Hematopoietic multipotent progenitor cell treated with erythropoietin and hydrocortisone succinate and interleukin-3 and kit ligand, for 15 days (in vitro differentiated cells): ENCODE measurements at regions not wholly inside any gene's neighbourhood (a gene's known extent, or its start where the extent isn't known, plus 50 kb on each side); places are given as distances from the start of the nearest gene placed in this dataset.

Source experiments
- DNase-seq: peaks from one replicate; pipeline ENCODE4 v3.0.0-alpha.2; 2015; ENCODE audit warnings: low spot score

GRCh38 chr1:5812295-5812694 lies 179.9 kb downstream of the NPHP4 start:
- no peak for DNase-seq

GRCh38 chr1:5811419-5811818 lies 180.8 kb downstream of the NPHP4 start:
- no peak for DNase-seq

GRCh38 chr1:5810553-5811270 lies 181.5 kb downstream of the NPHP4 start:
- DNase-seq, result no peak

GRCh38 chr1:5810131-5810530 lies 182.1 kb downstream of the NPHP4 start:
- no peak for DNase-seq

DNA sequence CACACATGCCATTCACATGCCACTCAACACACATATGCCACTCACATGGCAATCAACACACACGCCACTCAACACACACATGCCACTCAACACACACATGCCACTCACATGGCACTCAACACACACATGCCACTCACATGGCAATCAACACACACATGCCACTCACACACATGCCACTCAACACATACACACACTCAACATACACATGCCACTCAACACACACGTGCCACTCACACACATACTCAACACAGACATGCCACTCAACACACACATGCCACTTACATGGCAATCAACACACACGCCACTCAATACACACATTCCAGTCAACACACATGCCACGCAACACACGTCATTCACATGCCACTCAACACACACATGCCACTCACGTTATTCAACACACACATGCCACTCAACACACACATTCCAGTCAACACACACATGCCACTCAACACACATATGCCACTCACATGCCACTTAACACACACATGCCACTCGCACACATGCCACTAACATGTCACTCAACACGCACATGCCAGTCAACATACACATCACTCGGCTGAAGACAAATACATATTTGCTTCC lies 182.9 kb downstream of the NPHP4 start:
- DNase-seq, result no peak

DNA sequence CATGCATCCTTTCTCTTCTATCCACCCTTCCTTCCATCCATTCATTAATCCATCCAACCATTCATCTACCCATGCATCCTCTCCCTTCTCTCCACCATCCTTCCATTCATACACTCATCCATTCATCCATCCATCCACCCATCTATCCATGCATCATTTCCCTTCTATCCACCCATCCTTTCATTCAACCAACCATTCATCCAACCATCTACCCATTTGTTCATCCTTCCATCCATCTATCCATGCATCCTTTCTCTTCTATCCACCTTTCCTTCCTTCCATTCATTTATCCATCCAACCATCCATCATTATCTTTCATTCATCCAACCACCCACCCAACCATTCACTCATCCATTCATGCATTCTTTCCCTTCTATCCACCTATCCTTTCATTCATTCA lies 188.4 kb downstream of the NPHP4 start:
- DNase-seq, result no peak

- no peak for DNase-seq
Observed at GRCh38 chr1:5802606-5803005, 189.6 kb downstream of the NPHP4 start.

DNA sequence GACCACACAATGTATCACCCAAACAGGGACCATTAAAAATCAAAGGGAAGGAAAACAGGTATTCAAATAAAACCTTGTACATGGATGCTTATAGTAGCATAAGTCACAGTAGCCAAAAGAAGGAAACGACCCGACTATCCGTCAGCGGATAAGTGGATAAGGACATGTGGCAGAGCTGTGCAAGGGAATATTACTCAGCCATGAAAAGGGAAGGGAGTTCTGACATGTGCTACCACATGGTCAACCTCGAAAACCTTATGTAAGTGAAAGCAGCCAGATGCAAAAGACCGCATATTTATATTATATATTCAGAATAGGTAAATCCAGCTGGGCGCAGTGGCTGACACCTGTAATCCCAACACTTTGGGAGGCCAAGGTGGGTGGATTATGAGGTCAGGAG lies 193.3 kb downstream of the NPHP4 start:
- no peak for DNase-seq

DNA sequence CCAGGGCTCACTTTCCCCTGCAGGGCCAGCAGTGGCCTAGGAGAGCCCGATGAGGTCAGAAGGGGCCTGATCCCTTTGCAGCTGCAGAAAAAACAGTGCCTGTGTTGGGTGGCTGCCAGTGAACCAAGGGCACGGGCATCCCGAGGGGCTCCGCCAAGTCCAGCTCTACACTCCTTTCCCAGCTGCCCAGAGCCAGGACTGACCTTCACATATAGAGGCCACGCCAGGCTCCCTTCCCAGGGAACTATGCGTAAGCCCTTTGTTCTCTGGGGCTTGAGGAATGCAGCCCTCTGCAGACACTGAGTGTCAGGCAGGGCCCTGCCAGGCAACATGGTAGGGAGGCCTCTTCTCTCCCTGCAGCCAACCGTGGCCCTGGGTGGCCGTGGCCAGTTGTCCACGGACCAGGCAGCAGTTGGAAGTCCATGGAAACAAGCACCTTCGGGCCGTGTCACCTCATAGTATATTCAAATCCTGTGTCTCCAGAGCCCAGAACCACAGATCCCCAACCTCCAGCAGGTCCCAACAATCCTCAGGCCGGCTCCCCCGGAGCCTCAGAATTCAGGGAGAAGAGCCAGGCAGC lies 194.0 kb downstream of the NPHP4 start:
- DNase-seq, result no peak

DNA sequence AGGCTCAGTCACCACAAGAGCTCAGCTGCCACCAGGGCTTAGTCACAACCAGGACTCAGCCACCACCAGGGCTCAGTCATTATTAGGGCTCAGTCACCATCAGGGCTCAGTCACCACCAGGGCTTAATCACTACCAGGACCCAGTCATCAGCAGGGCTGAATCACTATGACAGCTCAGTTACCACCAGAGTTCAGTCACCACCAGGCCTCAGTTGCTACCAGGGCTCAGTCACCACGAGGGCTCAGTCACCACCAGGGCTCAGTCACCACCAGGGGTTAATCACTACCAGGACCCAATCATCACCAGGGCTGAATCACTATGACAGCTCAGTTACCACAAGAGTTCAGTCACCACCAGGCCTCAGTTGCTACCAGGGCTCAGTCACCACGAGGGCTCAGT lies 196.2 kb downstream of the NPHP4 start:
- no peak for DNase-seq

DNA sequence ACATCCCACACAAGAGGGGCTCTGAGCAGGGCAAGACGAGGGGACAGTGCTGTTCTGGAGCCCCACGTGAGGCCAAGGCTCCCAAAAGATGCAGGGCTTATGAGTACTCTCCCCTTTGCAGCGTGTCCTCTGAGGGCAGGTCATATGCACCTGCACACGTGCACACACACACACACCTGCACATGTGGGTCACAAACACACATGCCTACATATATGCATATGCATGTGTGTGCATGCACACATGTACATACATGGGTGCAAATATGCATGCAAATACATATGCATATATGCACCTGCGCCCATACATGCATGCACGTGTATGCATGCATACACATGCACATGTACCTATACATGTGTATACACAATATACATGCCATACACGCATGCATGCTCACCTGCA lies 197.9 kb downstream of the NPHP4 start:
- no peak for DNase-seq

DNA sequence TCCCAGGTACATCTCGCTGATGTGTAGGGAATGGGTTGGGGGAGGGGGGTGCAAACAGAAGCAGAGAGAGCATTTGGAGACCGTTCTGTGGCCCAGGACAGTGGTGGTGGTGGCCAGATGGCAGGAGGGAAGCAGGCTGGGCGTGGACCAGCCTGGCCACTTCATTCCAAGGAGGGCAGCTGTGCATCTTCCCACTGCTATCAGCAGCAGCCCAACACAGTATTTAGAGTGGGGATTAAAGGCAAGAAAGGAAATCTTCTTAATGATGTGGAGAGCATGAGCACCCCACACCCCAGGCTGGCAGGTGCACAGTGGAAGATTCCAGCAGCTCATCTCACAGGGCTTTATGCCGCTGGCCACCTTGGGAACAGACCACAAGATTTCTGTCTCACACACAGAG lies 198.7 kb downstream of the NPHP4 start:
- no peak for DNase-seq

DNA sequence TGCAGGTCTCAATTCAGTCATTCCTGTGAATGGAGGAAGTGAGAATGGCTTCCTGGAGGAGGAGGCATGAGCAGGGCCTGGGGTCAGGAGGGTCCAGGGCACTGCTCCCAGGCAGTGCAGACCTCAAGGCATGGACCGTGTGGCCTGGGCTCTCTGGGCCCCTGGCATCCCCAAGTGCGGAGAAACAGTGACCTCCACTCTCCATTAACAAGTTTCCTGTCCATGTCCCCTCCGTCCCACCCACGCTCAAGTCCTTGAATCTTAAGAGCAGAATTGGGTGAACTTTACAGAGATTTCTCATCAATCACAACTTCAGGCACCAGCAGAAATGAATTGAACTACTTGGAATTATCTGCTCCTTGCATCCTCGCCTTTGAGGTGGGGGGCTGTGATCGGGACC lies 211.1 kb downstream of the NPHP4 start:
- no peak for DNase-seq

DNA sequence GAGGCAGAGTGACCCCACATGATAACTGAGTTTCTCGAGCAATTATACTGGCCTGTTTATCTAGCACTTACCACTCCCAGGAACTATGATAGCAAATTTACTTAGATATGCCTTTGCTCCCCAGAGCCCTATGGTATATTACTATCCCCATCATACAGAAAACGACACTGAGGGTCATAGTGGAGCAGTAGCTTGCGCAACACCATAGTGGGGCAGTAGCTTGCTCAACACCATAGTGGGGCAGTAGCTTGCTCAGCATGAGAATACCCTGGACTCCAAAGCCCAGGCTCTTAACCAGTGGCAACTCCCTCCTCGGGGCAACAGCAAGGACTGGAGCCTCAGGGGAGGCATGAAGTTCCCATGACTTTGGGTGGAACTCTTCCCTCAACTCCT lies 211.9 kb downstream of the NPHP4 start:
- DNase-seq, result no peak

DNA sequence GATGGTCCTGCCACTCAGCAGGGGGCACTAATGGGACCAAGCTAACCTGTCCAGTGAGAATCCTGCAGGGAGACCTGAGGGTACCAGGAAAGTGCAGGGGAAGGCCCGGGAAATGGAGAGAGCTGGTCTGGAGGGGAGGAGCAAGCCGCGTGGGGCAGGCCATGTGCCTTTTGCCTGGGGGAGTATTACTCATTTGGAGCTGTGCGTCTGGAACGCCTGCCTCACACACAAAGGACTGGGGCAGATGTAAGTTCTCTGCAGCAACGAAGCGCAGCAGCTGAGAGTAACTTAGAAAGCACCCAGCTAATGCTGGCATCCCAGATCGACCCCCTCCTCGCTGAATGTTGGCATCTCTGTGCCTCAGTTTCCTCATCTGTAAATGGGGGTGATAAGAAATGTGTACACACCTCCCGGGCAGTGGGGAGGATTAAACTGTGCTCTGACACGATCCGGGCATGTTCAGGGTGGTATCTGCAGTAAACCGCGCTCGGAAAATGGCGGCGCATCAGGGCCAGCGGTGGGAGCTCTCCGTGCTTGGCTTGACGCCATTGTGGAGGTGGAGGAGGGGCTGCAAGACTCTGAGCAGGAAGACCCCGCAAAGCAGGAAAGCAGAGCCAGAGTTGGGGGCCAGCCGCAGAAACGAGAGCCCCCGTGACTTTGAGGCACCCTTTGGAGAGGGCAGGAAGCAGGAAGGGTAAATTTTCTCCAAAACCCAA lies 212.5 kb downstream of the NPHP4 start:
- DNase-seq, result no peak

GRCh38 chr1:5776035-5776550 lies 216.1 kb downstream of the NPHP4 start:
- no peak for DNase-seq

DNA sequence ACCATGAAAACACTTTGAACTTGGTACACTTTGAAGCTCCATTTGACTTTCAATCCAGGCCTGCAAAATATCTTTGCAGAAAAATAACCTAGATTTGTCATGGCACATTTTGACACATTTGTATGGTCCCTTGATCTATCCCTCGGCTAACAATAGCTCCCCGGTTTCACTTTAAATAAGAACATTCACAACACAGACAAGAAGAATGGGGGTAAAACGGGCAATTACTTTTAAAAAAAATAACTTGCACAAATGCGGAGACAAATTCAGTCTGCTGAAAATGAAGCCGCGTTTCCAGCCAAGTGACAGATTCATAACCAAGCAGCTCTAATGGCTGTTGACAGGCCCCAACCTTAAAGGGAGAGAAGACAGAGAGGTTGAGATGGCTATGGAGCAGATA lies 218.2 kb downstream of the NPHP4 start:
- DNase-seq, result no peak

GRCh38 chr1:5771788-5772187 lies 220.4 kb downstream of the NPHP4 start:
- DNase-seq, result no peak

- DNase-seq, result no peak
Observed at GRCh38 chr1:5770981-5771765, 221.1 kb downstream of the NPHP4 start.

DNA sequence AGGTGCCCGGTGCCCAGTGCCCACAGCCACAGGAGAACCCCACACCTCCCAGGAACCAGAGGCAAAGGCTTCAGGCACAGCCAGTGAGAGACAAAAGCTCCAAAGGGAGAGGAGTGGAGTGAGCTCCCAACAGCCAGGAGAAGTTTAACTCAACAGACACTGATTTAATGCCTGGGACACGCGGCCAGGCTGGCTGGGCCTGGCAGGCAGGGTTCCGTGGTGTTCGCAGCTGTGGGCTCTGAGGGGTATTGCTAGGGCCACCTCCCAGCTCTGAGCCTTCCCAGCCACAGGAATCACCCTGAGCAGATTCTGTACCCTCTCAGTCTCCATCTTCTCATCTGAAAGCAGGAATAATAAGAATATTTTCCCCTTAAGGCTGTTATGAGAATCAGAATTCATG lies 222.5 kb downstream of the NPHP4 start:
- DNase-seq, result no peak

DNA sequence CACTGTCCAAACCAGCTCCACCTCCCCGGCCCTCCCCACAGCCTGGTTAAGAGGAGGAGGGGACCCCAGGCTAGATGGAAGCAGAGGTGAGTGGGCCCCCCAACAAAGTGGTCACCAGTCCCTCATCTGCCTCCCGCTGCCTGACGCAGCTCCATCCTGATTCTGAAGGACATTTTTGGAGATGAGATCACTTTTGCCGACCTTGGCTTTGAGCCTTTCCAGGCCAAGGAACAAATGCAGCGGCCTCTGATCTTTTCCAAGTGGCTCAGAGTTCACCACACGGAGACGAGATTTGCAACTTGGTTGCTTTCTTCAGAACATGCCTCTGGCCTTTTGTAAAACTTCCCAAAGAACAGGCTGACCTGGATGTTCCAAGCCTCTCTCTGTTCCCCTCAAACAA lies 223.1 kb downstream of the NPHP4 start:
- DNase-seq, result no peak

DNA sequence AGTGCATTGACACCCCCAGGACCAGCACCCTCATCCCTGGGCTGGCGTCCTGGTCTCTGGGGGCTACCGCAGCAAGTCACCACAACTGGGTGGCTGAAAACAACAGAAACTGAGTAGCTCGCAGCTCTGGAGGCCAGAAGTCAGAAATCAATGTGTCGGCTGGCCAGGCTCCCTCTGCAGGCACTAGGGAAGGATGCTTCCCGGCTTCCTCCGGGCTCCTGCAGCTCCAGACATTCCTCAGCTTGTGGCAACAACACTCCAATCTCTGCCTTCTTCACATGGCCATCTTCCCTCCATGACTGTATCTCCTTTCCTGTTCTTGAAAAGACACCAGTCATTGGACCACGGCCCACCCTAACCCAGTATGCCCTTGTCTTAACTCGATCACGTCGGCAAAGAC lies 224.2 kb downstream of the NPHP4 start:
- DNase-seq, result no peak
